Activated CD8-positive, alpha-beta memory T cell treated with anti-CD3 and anti-CD28 coated beads, Interleukin-2, amount 50 U/mL, for 24 hours (primary cell): ENCODE measurements at regions not wholly inside any gene's neighbourhood (a gene's known extent, or its start where the extent isn't known, plus 50 kb on each side); places are given as distances from the start of the nearest gene placed in this dataset.

Experiments used
- DNase-seq: peaks from one replicate; pipeline ENCODE4 v3.0.0-alpha.2; 2020; ENCODE audit errors: extremely low read depth

DNA sequence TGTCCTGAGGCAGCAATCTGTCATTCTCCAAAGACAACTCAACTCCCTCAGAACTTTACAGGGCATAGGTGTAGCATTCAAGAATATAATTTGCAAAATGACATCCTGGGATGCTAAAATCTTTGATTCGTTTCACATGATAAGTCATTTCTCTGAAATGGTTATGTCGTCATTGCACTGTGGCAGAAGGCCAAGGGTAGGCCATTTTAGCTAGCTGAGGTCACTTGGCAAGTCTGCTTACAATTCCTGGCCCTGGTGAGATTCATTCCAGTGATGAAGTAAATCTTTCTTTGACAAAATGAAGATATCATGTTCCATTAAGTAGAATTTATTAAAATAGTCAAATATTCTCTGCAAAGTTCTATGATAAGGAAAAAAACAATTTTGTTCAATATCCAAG lies 1410.3 kb upstream of the LRRTM1 start:
- DNase-seq, result no peak

DNA sequence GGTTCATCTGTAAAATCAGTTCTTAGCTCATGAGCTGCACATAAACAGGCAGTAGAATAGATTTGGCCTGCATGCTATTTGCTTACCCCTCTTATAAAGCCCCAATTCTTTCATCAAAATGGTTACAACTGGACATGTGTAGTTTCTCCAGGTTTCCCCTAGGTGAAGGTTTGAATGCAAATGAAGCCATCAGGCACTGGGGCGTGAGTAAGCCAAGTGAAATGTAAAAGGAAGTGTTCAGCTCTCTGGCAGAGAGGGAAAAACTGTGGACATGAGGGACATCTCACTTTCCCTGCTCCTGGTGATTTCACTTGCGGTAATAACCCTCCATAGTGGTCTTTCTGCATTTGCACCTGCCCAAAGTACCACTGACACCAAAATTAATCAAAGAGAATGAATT lies 1402.3 kb upstream of the LRRTM1 start:
- no peak for DNase-seq

DNA sequence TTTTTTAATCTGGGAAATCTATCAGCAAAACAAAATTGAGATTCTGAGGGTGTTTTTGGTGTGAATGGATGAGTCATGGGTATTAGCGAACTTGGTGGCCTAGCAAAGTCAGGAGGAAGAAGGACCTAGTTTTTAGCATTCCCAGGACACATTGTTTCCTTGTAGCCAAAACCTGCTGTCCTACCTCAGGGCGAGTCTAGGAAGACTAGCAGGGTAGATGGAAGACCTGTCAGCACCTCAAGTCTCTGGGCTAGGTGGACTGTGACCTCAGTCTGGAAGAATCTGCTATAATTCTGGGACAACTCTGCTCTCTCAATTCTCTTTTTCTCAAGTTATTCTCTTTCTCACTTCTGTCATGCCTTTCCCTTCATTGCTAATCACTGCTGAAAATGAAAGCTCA lies 1399.3 kb upstream of the LRRTM1 start:
- DNase-seq, result no peak

DNA sequence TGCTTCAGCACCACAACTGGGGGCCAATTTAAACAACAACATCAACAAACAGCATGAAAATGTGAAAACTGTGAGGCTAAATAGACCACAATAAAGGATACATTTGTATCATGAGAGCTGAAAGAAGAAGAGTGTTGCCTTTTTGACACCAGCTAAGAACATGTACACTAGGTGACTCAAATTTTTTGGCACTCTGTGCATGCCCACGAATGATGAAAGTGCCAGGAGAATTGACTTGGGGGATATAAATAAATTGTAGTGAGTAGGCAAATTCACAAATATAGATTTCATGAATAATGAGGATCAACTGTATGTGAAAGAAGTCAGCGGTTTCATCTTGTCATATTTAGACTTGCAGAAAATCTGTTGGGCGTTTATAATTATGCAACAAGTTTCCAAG lies 1388.0 kb upstream of the LRRTM1 start:
- no peak for DNase-seq

DNA sequence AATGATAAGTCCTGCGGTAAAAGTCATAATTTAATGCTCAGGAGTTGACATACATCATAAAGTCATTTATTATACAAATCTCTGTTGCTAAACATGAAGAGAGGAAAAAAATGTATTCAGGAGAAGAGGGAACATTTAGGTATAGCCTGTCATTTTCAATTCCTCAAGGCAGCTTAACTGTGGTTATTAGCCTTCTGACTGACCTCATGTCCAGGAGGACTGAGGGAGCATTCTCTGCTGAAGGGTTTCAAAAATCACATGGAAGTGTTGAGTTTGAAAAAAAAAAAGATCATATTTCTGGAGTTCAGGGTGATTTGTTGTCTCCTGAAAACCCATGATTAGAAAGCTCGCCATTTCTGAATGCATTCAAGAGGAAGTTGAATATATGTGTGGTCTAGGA lies 1371.1 kb upstream of the LRRTM1 start:
- no peak for DNase-seq

DNA sequence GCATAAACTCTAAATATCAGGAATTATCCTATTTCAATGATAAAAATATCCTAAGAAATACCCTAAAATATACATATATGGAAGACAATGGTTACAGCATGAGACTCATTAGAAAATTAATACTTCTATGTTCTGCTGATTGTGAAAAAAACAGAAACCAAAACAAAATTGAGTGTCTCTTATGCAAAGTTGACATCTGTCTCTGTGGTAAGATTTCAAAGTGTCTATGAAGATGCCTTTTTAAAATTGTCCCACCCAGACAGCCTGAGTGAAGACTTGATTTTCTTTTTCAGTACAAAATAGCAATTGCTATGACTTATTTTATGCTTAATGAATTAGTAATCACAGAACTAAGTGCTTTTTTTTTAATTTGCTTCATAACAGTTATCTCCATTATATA lies 1368.4 kb upstream of the LRRTM1 start:
- DNase-seq, result no peak

DNA sequence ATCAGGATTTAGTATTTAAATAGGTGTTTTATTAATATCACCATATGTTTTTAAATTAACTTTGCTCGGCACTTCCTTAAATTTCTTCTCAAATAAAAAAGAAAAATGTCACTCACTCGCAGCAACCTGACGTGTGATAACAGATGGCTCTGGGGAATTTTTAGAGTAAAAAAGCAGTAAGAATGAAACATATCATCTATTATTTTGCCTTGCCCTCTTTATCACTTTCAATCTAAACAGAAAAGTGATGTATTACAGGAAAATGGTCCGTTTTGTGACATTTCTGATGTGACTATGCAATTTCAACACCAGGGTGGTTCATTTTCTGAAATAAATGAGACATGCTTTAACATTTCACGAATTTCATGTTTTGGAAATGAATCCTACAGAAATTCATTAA lies 1368.0 kb upstream of the LRRTM1 start:
- DNase-seq, result no peak

DNA sequence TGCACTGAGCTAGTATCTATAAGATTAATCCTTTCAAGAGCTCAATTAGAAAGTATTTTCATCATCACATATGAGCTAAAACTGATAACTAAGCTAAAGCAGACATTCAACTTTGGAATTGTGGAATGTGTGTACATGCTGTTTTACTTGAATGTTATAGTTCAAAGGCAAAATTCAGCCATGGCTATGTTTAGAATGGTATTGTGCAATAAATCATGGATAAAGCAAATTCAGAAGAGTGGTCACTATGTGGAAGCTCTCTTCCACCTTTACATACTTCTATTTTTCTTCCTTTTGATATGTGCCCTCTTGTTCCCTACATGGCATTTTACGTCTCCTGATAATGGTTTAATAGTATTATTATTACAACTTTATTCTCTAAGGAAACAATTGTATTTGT lies 1366.3 kb upstream of the LRRTM1 start:
- DNase-seq, result no peak

DNA sequence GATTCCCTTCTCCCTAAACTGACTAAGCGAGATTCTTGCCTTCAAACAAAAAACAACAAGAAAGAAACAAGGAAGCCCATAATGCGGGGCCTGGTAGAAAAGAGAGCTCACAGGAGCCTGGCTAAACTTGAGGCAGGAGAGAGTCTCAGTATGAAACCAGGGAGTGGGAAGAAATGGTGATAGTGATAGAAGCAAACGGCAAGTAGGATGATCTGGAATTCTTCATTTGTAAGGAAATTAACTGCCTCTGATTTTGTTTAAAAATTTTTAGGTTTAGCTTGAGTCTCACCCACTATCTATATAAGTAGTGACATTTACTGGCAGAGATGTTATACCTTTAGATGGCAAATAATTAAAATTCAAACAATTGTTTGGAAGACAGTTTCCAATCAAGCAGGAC lies 1356.5 kb upstream of the LRRTM1 start:
- DNase-seq, result no peak

DNA sequence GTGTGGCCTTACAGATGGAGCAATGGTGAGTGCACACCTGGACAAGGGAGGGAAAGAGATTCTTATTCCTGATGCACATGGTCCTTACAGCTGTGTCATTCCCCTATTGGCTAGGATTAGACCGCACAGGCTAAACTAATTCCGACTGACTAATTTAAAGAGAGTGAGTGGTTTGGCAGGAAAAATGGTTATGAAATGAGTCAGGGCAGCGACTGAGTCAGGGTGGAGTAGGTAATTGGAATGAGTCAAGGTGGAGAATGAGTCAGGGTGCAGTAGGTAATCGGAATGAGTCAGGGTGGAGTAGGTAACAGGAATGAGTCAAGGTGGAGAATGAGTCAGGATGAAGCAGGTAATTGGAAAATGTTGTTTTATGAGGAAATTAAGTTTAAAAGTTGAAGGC lies 1353.7 kb upstream of the LRRTM1 start:
- no peak for DNase-seq

DNA sequence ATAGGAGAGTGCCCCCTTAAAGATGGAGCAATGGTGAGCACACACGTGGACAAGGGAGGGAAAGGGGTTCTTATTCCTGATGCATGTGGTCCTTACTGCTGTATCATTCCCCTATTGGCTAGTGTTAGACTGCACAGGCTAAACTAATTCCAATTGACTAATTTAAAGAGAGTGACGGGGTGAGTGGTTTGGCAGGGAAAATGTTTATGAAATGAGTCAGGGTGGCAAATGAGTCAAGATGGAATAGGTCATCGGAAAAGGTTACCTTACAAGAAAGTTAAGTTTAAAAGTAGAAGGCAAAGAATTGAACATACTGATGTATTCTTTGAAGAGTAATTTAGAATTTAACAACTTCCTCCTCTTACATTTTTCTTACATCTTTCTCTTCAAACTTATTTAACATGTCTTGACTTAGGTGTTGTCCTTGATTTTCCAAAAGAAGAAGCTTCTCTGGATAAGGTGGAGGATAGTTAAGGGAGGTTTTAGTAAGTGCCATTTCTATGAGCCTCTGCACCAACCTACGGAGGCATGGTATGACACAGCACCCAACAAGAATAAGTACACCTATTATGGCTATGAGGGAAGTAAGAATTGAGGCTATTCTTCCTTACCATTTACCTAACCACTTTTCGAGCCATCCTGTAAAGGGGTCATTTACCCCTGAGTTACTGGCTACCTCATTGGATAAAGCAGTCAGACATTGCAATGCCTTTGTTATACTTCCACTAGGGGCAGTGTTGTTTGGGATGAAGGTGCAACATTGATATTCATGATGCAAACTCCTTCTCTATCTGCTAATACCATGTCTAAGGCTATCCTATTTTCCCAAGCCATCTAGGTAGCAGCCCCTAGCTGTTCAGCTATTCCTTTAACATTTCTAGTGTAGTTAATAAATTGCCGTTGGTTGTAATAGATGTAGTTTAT lies 1345.8 kb upstream of the LRRTM1 start:
- no peak for DNase-seq

DNA sequence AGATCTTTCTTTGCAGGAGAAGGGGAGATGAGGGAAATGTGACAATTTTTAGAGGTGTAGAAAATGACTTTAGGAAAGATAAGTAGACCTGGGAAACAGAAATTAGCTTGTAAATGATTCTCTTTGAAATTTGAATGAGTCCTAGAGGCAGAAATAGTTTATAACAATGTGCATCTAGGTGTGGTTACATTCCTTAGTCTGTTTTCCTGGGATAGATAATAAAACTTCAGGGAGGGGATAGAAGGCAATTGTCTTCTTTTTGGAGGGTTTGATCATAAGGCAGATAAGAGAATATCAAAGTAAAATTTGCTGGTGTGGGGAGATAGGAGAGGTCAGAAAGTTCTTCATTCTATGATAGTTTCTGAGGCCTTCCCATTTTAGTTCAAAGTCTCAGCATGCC lies 1344.3 kb upstream of the LRRTM1 start:
- DNase-seq, result no peak

DNA sequence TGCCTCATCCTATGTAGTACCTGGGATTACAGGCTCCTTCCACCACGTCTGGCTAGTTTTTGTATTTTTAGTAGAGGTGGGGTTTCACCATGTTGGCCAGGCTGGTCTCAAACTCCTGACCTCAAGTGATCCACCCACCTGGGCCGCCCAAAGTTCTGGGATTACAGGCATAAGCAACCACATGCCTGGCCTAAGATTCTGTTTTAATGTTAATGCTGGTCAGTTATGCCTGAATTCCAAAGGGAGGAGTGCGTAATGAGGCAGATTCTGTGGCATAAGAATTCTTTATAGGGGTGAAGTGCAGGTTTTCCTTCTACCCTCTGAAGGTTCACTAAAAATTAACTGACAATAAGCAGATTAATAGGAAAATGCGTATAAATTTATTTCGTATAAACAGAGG lies 1343.8 kb upstream of the LRRTM1 start:
- DNase-seq, result no peak

DNA sequence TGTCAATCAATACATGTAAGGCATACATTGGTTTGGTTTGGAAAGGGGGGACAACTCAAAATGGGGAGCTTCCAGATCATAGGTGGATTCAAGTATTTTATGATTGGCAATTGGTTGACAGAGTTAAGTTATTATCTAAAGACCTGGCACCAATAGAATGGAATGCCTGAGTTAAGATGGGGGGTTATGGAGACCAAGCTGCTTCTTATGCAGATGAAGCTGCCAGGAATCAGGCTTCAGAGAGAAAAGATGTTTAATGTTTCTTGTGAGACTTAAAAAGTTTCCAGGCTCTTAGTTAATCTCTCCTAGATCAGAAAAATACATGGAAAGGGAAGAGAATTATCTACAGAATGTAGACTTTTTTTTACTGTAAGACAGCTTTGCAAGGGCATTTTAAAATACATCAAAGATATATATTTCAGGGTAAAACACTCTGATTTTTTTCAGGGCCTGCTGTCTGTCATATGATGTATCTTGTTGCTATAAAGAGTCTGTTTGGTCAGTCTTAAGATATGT lies 1343.2 kb upstream of the LRRTM1 start:
- no peak for DNase-seq

DNA sequence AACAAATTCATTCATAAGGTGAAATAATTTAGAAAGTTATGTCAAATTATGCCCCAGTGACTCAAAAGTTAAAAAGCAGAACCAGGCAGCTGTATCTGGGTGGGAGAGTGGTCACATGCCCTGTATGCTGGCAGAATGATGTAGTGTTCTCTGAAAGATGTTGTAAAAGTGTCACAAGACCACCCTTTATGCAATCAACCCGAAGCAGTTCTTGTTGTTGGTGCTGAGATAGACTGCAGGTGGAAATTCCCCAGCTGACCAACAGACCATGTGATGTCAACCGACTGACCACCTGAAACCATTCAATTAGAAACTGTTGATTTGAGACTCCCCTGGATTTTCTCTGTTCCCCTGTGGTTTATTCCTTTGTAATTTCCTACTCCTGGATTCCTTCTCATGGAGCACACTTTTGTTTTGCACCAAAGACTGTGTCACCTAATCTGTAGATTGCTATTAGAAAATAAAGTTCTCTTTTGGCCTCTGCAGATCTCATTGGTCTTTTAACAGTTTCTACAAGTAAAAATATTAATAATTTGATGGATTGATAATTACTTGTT lies 1341.3 kb upstream of the LRRTM1 start:
- no peak for DNase-seq

DNA sequence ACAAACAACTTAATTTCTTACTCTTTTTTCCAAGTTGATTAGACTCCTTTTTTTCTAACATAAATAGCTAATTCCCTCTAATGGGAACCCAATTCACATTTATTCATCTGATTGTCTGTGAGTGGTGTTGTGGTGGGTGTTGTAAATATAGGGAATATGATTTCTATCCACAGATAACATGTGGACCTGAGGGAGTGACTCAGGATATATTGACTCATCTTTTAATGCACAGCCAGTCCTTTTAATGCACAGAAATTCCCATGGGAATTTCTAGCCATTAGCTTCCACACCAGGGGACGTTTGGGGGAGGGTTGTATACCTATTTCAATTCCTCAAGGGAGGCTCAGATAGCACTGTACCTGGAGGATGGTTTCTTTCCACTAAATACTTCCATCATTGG lies 1339.6 kb upstream of the LRRTM1 start:
- no peak for DNase-seq

DNA sequence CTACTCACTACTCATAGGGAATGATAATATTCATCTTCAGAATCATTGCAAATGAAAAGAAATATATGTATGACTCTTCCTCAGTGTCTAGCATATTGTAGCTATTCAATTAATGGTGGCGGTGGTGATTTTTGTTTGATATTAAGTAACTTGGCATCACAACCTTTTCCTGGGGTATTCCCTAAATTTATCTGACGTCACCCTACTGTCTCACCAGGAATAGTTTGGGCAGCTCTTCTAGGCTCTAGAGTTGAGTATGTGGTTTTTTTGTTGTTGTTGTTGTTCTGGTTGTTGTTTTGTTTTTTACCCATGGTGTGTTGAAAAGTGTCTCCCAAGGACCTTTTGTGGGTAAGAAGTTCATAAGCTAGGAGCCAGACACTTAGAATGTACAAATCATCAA lies 1320.3 kb upstream of the LRRTM1 start:
- DNase-seq, result no peak

DNA sequence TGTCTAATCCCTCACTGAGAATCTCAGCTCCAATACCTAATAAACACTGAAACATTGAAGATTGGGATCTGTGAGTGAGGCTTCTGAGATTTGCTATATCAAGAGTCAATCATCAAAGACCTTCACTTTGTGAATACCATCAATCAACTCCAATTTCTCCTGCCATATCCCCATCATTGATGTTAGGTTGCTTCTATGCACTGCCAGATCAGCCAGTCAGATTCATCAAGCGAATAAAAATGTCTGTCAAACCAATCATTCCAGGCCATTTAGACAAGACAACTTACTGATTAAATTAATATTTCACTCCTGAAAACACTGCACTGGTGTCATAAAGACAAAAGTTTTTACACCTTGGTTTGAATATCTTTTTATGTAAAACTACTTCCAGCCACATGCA lies 1295.5 kb upstream of the LRRTM1 start:
- no peak for DNase-seq

DNA sequence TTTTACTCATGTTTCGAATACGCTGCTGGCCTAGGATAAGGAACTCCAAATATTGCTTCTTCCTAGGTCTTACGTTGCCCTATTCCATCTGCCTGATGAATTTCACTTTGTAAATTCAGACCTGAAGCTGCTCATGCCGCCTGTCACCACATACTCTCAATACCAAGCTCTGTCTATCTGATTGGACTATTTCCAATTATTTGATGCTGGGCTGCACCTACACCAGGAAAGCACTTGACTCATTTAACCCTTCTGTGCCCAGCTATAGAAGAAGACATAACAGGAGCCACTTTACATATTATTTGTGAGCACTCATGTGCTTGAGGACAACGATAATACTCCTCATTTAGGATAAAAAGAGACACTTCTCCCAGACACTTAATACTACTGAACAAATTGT lies 1293.9 kb upstream of the LRRTM1 start:
- DNase-seq, result no peak

DNA sequence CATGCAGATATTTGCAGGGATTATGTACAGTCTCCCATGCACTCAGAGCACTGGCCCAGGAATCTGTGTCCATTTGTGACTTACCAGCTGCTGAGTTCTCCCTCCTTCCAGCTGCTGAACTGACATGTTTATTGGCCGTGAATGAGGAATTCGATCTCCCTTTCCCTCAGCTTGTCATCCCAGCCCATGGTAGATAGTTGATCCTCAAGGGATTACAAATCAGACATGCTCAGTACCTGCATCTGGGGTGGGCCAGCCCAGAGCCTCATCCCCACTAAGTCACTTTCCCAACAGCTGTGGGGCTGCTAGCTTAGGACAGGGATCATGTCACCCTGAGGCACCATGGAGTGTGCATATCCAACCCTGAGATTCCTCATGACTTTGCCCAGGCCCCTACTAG lies 1284.9 kb upstream of the LRRTM1 start:
- no peak for DNase-seq

DNA sequence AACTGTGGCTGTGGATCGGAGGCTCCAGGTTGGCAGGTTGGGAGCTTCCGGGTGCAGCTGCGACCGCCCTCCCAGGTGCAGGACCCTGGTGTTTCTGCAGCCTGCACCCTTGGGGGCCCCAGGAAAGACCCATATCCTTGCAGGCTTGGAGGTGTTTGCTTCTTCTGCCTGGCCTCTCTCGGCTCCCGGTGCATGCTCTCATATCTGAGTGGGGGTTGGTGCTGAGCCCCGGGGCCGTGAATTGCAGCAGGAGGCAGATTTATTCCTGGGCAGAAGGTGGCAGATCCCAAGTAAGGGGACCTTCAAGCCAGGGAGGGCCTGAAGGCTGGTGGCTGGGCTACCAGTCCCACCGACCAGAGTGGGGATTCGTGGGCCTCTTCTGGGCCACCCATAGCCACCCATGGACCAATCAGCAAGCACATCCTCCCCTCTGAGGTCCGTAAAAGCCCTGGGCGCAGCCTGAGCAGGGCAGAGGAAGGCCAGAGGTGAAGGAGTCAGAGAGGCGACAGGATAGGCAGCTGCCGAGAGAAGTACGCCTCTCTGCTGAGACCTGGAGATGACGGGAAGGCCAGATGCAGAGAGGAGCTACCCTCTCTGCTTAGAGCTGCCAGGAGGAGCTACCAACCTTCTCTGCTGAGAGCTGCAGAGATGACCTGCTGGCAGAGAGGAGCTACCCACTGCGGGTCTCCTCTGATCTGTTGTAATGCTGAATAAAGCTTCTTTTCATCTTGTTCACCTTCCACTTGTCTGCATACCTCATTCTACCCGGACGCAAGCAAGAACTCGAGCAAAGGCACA lies 1279.0 kb upstream of the LRRTM1 start:
- DNase-seq, result no peak

DNA sequence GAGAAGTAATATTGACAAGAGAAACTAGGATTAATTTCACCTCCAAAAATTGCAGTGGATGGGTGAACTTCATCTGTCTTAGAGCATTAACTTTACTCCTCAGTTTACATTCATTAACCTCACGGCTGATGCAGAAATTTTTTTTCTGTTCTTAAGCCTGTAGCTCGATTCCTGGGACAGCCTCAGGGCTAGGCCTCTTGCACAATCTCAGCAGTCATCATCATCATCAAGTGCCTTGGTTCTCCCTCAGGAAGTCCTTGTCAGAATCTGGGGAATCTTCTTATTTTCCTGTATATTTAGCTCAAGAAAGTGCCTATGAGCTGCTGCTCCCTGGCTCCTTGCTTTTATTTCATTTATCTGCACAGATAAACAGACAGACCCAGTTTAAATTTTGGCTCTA lies 1272.2 kb upstream of the LRRTM1 start:
- DNase-seq, result no peak
